Adipose tissue (tissue), 3 donors: ENCODE measurements at regions not wholly inside any gene's neighbourhood (a gene's known extent, or its start where the extent isn't known, plus 50 kb on each side); places are given as distances from the start of the nearest gene placed in this dataset.

Experiments
- H3K27ac ChIP-seq: one replicate; pipeline ENCODE4 v1.5.1; 2013; ENCODE audit warnings: low read depth, low read length
- WGBS, 3 donors: extraction: QIAGEN DNeasy Blood & Tissue Kit; methylation state at CpG; one replicate each; pipeline ENCODE4 v1.1.7; 2013; 5-methylcytosine and 5-hydroxymethylcytosine counted together
- donor health status: healthy with polysubstance abuse.
- donor health status: Bipolar disorder and iron deficiency.
- donor health status: healthy.

DNA sequence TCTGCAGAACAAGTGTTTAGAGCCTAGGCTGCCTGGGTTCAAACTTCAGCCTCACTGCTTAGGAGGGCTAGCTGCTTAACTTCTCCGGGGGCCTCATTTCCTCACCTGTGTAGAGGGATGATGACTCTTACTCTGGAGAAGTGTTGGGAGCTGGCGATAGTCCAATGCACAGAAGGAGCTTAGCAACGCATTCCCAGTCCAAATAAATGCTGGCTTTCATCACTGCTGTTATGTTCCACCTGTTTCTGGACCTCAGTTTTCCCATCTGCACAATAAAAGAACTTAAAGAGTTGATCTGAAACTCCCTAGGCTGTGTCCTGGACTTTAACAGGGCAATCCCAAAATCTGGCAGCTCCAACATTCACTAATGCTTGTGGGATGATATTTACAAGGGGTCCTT is 337.8 kb downstream of the MIAT start:
- WGBS, 3 donors, result 32 to 53% (median 52%) methylated on average over 3 of the region's 3 CpGs
- H3K27ac ChIP-seq, result no peak overlapping the region

DNA sequence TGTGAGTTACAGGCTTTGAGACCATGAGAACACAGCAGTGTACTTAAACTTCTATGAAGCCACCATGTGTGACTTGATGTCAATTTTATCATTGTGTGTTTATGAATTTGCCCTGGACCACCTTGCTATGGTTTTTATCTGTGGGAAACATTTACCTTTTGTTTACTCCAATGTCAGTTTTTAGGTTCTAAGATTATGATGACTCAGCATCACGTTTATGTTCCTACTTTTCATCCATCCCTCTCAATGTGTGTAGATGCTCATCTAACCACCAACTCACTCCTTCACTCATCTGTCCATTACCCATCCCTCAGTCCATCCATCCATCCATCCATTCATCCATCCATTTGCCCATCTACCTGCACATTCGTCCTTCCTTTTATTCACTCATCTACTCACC is 338.8 kb downstream of the MIAT start:
- 69 to 80% (median 74%) methylated on average over 2 of the region's 2 CpGs for WGBS, 3 donors
- no peak overlapping the region for H3K27ac ChIP-seq

DNA sequence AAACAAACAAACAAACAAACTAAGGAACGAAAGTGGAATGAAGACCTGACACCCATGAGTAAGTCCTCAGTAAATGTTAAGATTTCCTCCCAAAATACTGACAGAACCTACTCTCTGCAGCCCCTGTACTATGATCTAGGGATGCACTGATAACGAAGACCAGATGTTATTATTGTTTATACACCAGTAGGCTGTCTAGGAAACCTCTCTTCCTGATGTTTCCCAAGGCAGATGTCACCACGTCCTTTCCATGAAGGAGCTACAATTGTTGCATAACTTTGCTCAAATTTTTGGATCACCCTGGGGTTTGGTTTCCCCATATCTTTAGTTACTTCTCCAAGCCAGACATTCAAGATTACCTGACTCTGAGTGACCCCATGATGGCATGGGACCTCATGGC is 340.7 kb downstream of the MIAT start:
- WGBS, 3 donors, result 42 to 65% (median 46%) methylated on average over 3 of the region's 3 CpGs
- H3K27ac ChIP-seq, result no peak overlapping the region

DNA sequence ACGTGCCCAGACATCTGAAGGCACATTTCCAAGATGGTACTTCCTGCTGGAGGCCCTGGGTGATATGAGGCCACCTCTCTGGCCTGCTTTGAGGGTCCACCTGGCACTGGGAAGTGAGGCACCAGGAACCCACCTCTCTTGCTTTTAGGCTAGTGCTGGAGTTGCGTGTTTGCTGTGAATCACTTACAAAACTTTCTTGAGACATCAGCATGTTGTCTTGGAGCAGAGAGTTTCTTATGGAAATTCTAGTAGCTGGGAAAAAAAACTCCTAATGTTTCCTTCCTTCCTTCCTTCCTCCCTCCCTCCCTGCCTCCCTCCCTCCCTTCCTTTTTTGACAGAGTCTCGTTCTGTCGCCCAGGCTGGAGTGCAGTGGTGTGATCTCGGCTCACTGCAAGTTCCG is 341.3 kb downstream of the MIAT start:
- no peak overlapping the region for H3K27ac ChIP-seq
- WGBS, 3 donors, result 40 to 57% (median 43%) methylated on average over 6 of the region's 6 CpGs

DNA sequence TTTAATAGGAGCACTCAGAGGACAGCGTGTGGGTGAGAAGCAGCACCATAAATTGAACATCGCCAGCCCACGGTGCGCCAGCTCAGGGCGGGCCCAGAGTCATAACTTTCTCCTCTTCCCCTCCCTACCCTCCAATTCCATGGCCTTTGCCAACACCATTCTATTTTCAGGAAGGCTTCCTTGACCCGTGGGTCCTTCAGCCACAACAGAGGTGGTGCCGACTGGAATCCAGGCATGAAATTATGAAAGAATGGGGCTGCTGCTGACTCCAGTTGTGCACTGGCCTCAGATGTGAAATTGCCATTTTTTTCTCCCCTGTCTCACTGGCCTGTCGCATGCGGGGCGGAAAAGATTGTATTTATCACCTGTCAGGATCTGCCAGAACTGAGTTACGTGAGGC is 345.9 kb downstream of the MIAT start:
- no peak overlapping the region for H3K27ac ChIP-seq
- 78 to 88% (median 83%) methylated on average over 11 of the region's 11 CpGs for WGBS, 3 donors

DNA sequence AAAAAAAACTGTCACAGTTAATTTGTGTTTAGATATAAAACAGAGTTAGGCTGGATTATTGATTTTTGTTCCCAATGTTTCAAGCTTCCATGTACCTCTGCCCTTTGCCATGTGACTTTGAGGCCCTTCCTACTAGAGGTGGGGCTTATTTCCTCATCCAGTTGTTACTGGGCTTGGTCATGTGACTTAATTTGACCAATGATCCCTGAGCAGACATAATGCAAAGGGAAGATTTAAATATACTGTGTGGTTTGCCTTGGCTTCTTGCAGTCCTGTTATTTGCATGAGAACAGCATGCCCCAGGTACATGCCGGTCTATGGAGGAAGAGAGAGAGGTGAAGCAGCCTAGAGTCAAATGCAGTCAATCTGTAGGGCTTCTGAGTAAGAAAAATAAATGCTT is 347.0 kb downstream of the MIAT start:
- WGBS, 3 donors, result 57 to 67% (median 59%) methylated on average over 1 of the region's 1 CpG
- H3K27ac ChIP-seq, result no peak overlapping the region

DNA sequence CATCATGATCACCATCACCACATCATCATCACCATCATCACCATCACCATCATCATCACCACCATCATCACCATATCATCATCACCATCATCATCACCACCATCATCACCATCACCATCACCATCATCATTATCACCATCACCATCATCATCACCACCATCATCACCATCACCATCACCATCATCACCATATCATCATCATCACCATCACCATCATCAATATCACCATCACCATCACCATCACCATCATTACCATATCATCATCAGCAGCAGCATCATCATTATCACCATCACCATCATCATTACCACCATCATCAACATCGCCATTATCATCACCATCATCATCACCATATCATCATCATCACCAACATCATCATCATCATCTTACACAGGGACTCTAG is 351.1 kb downstream of the MIAT start:
- WGBS, 3 donors, result 58 to 94% (median 92%) methylated on average over 1 of the region's 1 CpG
- H3K27ac ChIP-seq, result no peak overlapping the region

DNA sequence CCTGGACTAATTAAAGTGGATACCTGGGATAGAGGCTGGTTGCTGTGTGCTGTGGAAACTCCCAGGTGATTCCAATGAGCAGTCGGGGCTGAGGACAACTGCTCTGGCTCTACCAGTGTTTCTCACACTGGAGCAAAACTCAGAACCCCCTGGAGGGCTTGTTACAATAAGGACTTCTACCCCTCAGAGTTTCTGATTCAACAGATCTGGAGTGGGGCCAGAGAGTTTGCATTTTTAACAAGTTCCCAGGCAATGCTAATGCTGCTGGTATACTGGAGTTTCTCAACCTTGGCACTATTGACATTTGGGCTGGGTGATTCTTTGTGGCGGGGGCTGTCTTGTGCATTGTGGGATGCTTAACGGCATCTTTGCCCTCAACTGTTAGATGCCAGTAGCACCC is 353.7 kb downstream of the MIAT start:
- no peak overlapping the region for H3K27ac ChIP-seq
- WGBS, 3 donors, result 53 to 84% (median 78%) methylated on average over 3 of the region's 3 CpGs

DNA sequence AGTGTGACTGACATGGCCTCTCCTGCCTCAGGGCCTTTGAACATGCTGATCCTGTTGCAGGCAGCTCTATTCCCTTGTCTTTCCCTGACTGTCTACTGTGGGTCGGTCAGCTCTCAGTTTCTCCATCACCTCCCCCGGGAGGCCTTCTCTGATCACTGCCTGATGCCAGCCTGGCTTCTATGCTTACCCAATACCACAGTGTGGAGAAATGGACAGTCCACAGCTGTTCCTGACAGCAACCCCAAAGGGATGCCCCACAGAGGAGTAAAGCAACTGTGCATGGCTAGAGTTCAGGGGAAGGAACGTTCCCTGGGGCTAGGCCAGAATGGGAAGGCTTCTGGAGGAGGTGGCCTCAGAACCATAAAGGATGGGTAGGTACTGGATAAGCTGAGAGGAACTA is 354.3 kb downstream of the MIAT start:
- no peak overlapping the region for H3K27ac ChIP-seq
- WGBS, 3 donors, result 69 to 77% (median 74%) methylated on average over 3 of the region's 3 CpGs

DNA sequence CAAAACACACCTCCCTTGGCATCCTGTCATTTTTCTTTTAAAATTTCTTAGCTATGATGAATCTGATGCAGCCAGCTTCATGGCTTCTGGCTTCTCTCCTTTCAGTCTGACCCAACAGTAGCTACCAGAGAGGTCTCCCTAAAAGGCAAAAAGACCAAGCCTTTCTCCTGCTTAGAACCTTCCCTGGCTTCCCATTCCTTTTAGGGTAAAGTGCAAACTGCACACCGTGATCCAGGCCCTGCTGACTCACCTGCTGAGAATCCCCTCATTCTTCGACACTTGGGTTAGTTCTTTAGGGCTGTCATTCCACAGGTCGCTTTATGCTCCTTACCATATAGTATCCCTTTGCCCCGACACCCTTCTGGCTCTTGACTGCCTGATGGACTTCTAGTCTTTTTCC is 362.4 kb downstream of the MIAT start:
- 54 to 76% (median 72%) methylated on average over 4 of the region's 4 CpGs for WGBS, 3 donors
- no peak overlapping the region for H3K27ac ChIP-seq

DNA sequence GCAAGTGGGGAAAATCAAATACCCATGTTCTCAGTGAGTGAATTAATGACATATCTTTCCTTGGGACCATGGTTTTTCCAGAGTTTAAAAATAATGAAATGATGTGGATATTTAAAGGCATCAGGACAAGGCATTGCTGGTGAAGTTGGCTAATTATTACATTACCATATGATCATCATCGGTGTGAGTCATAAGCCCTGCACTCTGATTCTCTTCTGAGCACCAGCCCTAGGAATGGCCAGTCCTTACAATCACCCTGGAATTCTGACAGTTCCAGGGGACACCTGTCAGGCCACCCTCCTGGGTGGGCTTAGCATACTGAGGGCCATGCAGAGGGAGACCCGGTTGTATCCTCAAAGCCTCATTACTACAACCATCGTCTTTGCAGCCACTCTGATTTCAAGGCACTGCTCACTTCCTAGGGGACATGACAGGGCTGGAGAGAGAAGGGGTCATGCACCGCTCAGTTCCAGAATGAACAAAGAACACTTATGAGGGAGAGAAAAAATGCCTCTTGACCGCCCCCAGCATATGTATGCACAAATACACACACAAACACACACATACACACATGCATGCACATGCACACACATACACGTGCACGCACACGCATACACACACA is 365.0 kb downstream of the MIAT start:
- H3K27ac ChIP-seq, result no peak overlapping the region
- WGBS, 3 donors, result 79 to 84% (median 81%) methylated on average over 8 of the region's 8 CpGs

DNA sequence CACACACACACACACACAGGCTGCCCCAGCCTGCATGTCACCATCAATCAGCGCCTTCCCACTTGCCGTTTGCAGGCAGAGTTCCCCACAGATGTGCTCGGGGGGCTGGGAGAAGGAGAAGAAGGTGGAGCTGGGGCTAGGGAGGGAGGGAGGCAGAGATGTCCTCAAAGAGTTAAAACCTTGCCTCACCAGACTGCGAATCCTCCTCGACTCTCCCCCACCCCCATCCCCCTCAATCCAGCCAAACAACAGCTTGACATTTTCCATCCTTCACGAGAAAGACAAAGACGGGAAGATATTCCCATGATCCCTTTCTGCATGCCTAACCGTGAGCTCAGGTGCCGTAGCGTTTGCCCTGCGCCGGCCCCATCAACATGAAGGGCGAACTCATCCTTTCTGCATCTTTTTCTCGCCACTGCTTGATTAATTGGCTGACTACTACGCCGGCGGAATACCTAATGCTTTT is 365.5 kb downstream of the MIAT start:
- H3K27ac ChIP-seq, result no peak overlapping the region
- WGBS, 3 donors, result 34 to 41% (median 38%) methylated on average over 17 of the region's 17 CpGs

DNA sequence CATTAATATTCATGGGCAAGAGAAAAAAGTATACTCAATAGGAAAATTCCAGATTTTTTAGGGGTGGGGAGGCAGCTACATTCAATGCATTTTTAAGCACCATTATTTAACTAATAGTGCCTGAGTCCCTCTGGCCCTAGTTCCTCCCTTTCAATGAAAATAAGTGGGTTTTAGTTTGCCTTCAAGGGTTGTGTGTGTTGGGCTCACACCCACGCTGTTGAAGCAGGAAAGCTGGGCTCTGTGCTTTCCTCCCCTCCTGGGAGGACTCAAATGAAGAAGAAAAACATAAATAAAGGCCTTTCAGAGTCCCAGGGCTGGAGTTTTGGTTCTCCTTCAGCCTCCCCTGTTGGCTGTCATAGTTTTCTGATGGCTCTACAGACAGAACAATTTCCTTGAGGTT is 366.2 kb downstream of the MIAT start:
- H3K27ac ChIP-seq, result no peak overlapping the region
- WGBS, 3 donors, result 10 to 39% (median 24%) methylated on average over 1 of the region's 1 CpG

DNA sequence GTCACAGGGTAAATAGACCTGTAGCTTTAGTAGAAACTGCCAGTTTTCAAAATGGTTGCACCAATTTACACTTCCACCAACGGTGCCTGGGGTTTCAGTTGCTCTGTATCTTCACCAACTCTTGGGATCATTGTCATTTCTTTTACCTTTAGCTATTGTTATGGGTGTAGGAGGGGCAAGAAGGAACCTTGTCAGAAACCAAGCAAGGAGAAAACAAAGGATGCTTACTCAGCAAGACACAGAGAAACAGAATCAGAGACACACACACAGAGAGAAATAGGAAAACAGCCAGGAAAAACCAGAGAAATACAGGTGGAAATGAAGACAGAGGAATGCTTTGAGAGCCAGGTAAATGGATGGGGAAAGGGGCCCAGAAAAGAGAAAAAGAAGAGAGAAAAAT is 367.6 kb downstream of the MIAT start:
- 42 to 81% (median 63%) methylated on average over 1 of the region's 1 CpG for WGBS, 3 donors
- H3K27ac ChIP-seq, result no peak overlapping the region

DNA sequence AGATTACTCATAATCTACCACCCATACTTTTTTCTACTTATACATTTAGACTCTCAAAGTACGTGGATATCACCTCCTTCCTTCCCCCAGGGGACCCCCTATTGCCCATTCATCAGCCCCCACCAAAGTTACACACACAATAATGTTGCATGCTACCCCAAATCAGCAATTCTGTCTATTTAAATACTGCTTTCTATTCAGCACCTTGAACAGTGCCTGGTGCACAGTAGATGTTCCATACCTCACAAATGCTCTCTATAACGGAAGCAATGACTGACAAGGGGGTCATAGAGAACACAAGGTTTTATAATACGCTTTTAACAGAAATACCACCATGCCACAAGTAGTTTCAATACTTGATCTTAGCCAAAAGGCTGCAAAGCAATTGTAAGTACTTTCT is 370.7 kb downstream of the MIAT start:
- WGBS, 3 donors, result 57 to 76% (median 75%) methylated on average over 3 of the region's 3 CpGs
- no peak overlapping the region for H3K27ac ChIP-seq

DNA sequence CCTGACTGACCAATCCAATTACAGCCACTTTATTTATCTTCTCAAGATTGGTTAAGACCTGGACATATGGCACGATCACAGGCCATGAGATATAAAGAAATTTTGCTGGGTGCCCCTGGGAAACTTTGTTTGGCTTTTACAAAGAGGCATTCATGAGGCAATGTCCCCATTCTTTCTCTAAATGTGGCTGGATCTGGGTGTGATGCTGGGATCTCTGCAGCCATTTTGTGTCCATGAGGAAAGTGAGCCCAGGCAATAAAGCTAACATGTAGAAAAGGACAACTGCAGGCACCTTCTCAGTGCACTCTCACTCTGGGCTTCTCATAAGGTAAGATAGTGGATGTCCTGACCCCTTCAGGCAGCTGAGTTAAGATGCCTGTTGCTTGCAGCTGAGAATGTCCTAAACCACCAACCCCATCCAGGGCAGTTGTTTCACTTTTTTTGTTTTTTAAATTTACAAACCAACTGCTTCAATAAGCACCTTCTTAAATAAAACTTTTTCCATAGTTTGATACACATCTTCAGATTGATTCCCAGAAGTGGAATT is 372.3 kb downstream of the MIAT start:
- 92 to 100% (median 95%) methylated on average over 1 of the region's 1 CpG for WGBS, 3 donors
- H3K27ac ChIP-seq, result no peak overlapping the region

DNA sequence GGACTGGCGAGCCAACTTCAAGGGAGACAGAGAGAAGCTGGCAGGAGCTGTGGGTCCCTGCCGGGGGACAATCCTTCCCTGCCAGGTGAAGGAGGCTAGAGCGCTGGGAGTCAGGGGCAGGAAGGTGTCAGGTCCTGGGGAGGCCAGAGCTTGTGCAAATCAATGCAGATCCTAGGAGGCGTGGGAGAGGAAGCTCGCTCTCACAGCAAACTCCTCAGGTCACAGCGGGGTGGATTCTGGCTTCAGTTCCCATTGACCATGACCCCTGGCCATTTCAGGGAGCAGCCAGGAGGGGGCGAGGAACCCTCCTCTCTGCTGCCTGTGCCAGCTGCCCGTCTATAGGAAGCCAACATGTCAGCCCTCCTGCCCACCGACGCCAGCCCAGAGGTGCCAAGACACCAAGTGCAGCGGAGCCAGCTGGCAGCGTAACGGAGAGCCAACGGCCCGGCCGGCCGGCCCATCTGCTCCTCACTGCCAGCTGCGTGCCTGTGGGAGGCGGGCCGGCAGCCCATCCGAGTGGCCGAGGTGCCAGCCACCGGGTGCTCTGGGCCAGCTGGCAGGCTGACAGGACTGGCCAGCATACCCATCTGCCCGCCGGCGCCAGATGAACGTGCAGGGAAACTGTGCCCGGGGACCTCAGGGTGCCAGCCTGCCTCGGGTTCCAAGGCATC is 374.8 kb downstream of the MIAT start:
- 52 to 55% (median 54%) methylated on average over 29 of the region's 29 CpGs for WGBS, 3 donors
- no peak overlapping the region for H3K27ac ChIP-seq

DNA sequence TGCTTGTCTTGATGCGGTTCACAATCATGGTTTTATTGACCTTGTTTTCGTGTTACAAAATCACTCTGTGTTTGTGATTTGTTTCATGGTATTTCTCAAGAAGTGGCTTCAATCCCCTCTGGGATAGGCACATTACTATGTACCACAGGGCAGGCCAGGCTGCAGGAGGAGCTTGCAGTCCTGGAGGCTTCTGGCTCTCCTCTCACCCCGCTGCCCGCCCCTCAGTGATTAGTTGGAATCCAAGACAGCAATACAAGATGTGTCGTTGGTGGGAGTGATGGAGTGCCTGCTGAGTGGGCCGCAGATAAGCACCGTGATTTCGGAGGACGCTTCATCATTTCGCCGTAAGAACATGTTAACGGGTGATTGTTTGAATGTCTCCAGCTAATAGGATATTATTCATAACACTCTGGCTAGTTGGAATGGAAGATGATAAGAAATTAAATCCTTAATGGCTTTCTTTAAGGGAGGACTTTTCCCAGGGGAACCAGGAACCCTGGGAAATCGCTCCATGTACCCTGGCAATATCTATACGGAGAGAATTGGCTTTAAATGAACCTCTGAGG is 384.4 kb downstream of the MIAT start:
- 70 to 72% (median 72%) methylated on average over 14 of the region's 14 CpGs for WGBS, 3 donors
- H3K27ac ChIP-seq, result no peak overlapping the region

DNA sequence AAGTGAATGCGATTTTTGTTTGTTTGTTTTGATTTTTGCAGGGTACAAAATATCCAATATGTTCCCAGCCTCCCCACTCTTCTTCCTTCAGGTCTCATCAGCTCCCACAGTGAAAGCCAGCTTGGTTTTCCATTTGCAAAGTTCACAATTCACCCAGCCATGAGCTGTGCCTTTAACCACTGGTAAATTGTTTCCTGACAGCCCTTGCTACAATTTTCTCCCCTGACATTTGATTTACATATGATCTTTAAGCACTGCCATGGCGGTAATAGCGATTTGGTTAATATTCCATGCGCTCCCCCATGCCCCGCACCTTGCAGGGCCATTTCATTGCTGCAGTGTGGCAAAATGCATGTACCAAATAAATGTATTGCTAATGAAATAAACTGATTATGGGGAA is 385.9 kb downstream of the MIAT start:
- no peak overlapping the region for H3K27ac ChIP-seq
- WGBS, 3 donors, result 74 to 90% (median 78%) methylated on average over 5 of the region's 5 CpGs
